ENCODE measurements at regions not wholly inside any gene's neighbourhood (a gene's known extent, or its start where the extent isn't known, plus 50 kb on each side); places are given as distances from the start of the nearest gene placed in this dataset.

DNA sequence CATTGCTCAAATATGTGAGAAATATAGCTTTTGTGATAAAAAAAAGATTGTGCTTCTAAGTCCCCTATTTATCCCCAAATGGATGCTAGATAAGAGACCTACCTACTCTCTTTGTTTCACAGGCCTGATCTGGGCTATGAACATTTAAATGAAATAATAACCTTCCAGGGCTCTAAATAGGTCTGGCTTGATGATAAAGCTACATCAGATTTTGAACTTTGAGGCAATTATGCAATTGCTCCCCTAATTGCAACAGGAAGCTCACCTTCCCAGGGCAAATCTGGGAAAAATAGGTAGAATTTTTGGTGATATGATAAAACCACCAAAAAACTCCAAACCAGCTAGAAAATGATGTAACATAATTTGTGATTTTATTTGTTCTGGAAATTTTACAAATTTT, 624.5 kb downstream of the PKHD1 start (continued):
- no peak for TF ChIP-seq MEF2B (IDR thresholded peaks at IDR 0.05; ENCODE audit: partially characterized antibody, poor library complexity, severe bottlenecking)

DNA sequence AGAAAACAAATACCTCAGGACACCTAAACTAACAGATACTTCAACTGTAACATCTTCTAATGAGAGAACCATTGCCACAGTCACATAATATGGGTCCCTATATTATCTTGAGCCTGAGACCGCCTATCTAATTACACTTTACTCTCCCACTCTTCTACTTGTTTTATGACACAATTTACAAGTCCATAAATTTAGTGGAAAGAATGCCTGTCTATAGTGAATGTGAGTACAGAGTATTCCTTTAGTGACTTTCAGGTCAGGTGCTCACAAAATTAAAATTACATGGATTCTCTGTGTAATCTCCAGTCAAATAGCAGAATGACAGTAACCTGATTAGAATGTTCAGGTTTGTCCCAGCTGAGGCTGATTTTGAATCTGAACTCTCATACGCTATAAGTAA, 624.1 kb downstream of the PKHD1 start:
- FAIRE-seq (no peak), ATAC-seq (no peak), DNase-seq (ENCODE audit: low read depth, low spot score) (no peak)
- ChIA-PET POLR2A (no interaction called here), RAD21 (ENCODE audit: unreplicated experiment) (no interaction called here), CTCF (interaction anchor here (1.0 to 2.5 kb wide), 3 partner anchors 9 to 12 kb away, joined by 3 to 8 read pairs (median 5); no protein-coding TSS in a partner anchor), SMC1A (ENCODE audit: uncharacterized antibody, unreplicated experiment) (interaction anchor here (1.0 to 5.5 kb wide), 2 partner anchors 10 to 13 kb away, joined by 4 to 33 read pairs; no protein-coding TSS in a partner anchor)
- Histone ChIP-seq H2AFZ (ENCODE audit: control insufficient read depth, low read depth, low read length) (no peak overlapping the region), H3K36me3 (ENCODE audit: control insufficient read depth in 2 of 2, insufficient read depth in 2 of 2, low read length in 1 of 2) (no peaks in the 10 kb centered on the region), H4K20me1 (ENCODE audit: control insufficient read depth, insufficient read depth) (no peaks in the 10 kb centered on the region), H3K4me3 (no peak overlapping the region), H3K4me1 (ENCODE audit: control insufficient read depth, insufficient read depth, low read length) (peaks cover 7% of the 10 kb centered on the region; the same call in 1 of the 2 replicates), H3K9ac (ENCODE audit: control insufficient read depth, insufficient read depth, low read length) (no peak overlapping the region), H3K27me3 (replicated peaks in 1 of 2; ENCODE audit: control insufficient read depth in 2 of 2, insufficient read depth in 2 of 2, low read length in 1 of 2) (no peaks in the 10 kb centered on the region), H3K4me2 (ENCODE audit: control insufficient read depth, insufficient read depth) (no peak overlapping the region), H3K79me2 (ENCODE audit: control insufficient read depth, insufficient read depth, low read length) (no peaks in the 10 kb centered on the region), H3K27ac (ENCODE audit: control insufficient read depth, insufficient read depth) (no peak overlapping the region), H3K9me3 (replicated peaks; ENCODE audit: control insufficient read depth, insufficient read depth, low read length) (no peaks in the 10 kb centered on the region; the same call in 2 of the 3 replicates)
- BruUV-seq (replicated peaks), result no TSS peak
- intact Hi-C loops (cut with micrococcal nuclease; ENCODE audit: unreplicated experiment), result no loop called here
- in situ Hi-C loops (cut with MboI), result no loop called here
- WGBS (ENCODE audit: insufficient coverage, insufficient replicate concordance, low lambda C conversion rate, missing lambda C conversion rate), result 67% methylated on average over 2 of the region's 2 CpGs
- TF ChIP-seq JUNB (IDR thresholded peaks at IDR 0.05) (no peak), ESRRA (IDR thresholded peaks at IDR 0.05; ENCODE audit: low read length) (no peak), PAX5 (IDR thresholded peaks at IDR 0.05; ENCODE audit: borderline replicate concordance, low read depth, low read length) (no peak), SRF (IDR thresholded peaks at IDR 0.05; ENCODE audit: low read depth in 2 of 2, low read length in 2 of 2) (no peak), GATAD2B (conservative IDR thresholded peaks at IDR 0.05; ENCODE audit: low read depth) (no peak), SIX5 (IDR thresholded peaks at IDR 0.05; ENCODE audit: low read depth, low read length, severe bottlenecking) (no peak), NFYA (IDR thresholded peaks at IDR 0.05; ENCODE audit: borderline replicate concordance, low read depth, low read length) (no peak), FOXM1 (IDR thresholded peaks at IDR 0.05; ENCODE audit: low read depth, low read length) (no peak), SMARCA5 (IDR thresholded peaks at IDR 0.05) (no peak), MYC (IDR thresholded peaks at IDR 0.05; ENCODE audit: insufficient read depth, insufficient read length, insufficient replicate concordance, low read length, severe bottlenecking) (no peak)

Data from GM12878 (cell line).